HG02678 (cell line): ENCODE measurements at regions not wholly inside any gene's neighbourhood (a gene's known extent, or its start where the extent isn't known, plus 50 kb on each side); places are given as distances from the start of the nearest gene placed in this dataset.

ENCODE experiments used
- ATAC-seq: cut with Tn5 transposase; IDR thresholded peaks from one replicate; pipeline ENCODE4 v1.9.1; 2021; ENCODE audit warnings: mild to moderate bottlenecking, moderate library complexity; ENCODE audit not compliant: unreplicated experiment

GRCh38 chr13:39159393-39159792 is 121.1 kb downstream of the NHLRC3 start:
- no peak for ATAC-seq

DNA sequence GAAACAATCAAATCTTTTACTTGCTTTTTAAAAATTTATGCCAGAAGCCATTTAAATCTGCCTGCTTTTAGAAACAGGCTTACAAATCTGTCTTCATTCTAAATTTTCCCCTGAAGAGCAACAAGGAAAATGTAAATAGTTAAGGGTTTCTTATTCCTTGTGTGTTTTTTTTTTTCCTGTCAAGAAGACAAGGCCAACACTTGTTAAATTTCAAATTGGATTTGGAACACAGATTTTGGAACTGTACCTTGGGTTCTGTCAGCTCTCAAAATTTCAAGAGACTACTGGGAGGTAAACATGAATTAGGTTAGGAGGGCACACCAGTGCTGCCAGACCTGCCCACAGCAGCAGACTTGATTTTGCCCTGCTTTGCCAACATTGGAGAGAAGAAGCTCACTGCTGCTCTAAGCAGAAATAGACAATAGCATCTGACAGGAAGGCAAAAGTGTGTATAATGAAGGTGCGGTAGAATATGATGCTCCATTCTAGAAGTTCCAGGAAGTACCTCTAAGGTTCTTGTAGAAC is 121.7 kb downstream of the NHLRC3 start:
- ATAC-seq: no peak

DNA sequence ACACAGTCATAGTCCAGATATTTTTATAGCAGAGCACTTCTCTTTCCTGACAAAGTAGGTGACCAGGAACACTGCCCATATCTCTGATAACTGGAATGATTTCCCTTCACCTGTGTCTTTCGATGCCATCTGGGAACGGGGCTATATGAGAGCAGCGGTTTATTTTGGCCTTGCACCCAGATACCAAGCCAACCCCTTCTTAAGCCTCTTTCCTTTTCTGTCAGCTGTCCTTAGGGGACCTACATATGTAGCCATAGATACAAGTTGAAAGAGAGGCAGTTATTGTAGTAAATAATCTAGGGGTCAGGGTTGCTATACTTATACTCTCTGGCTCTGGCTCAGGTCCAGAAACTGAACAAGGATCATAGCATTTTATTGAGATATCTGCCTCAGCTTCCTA is 128.8 kb downstream of the NHLRC3 start:
- no peak for ATAC-seq

GRCh38 chr13:39170711-39171110 is 132.5 kb downstream of the NHLRC3 start:
- ATAC-seq: no peak

DNA sequence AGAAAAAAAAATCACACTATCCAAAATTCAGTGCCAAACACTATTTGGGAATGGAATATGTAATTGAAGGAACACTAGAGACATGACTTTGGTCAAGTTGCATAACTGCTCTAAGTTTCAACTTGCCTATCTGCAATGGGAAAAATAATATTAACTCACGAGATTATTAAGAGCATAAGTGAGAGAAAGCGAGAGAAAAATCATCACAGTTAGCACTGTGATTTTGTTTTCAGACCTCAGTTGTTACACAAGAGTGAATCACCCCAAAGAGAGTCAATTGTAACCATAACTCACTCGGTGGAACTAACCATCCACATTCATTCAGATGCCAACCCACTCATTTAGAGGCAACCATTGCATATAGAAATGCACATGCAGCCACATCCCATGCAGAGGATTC is 147.1 kb downstream of the NHLRC3 start:
- ATAC-seq: no peak

DNA sequence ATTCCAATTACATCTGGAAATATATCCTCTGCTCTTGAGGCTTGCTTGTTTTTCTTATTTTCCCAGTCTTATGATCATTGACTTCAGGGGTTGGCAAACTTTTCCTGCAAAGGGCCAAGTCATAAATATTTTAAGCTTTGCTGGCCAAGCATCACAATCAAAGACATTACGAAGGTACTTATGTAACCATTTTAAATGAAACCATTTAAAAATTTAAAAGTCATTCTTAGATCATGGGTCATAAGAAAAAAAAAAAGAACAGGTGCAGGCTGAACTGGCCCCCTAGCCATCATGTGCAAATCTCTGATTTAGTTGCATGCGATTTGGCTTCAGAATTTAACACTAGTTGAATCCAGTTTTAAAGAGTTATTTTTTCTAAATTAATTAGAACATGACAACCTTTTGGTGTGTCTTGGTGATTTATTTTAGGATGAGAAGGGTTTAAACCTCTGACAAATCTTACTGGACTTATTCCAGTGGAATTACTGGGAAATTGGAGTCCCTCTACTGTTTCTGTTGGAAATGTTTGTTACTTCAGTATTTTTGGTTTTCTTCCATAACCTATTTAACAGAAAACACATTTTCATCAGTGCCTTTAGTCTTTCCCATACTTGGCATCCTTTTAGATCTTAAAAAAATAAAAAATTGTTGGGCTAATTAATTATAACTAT is 148.1 kb downstream of the NHLRC3 start:
- no peak for ATAC-seq

- ATAC-seq: no peak
Measured at GRCh38 chr13:39189778-39190177, 151.5 kb downstream of the NHLRC3 start.

DNA sequence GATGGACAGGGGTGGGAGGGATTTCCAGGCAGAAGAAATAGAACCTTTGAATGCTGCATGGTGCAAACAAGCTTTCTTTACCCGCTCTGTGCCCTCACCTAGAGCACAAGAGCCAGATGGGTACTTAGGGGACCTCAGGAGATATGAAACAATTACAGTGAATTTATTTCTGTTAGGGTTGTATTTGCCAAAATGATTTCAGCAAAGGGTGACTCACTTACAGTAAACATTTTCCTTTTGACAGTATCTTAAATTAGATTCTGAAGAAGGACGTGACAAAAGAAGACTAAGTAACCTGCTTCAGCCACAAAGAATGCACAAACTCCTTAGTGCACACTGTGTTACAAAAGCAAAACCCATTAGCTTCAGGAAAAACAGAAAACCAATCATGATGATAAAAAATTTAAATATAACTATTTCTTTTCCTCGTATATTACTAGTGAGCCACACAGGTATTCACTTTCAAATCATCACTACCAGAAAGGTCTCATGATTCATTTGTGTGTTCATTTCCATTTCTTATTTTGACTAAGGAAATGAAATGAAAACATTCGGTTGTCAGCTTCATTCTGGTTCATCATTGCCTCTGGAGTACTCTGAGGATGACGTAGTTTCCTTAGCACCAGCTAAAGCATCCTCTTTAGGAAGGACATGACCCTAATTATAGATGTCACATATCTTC is 158.8 kb downstream of the NHLRC3 start:
- no peak for ATAC-seq

- ATAC-seq: no peak
Measured at GRCh38 chr13:39197647-39198007, 159.4 kb downstream of the NHLRC3 start.

DNA sequence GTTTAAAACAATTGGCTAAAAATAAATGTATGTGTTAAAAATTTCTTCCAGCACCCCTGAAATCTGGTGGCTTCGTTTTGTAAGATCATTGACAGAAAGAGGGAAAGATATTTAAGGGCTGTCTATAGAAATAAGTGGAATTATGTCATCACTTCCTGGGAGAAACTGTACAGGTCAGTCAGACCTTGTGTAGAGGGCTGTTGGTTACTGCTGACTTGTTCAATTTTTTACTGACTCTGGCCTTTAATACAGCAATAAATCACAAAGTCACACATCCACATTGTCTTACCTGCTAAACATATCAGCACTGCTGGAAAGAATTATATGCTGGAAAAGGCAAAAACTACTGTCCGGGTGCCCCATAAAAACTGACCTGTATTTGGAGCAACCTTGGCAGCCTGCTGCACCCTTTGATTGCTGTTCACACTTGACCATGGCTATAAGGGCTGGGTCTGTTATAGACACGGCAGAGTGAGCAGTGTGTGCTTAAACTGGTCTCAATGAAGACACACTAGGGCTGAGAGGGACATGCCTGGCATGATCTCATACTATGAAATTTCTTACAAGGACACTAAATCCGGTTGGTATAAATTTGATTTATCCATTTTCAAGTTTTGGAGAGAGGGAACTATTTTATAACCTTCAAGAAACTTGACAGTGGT is 162.1 kb downstream of the NHLRC3 start:
- ATAC-seq: no peak

- no peak for ATAC-seq
Measured at GRCh38 chr13:39201180-39201579, 162.9 kb downstream of the NHLRC3 start.

DNA sequence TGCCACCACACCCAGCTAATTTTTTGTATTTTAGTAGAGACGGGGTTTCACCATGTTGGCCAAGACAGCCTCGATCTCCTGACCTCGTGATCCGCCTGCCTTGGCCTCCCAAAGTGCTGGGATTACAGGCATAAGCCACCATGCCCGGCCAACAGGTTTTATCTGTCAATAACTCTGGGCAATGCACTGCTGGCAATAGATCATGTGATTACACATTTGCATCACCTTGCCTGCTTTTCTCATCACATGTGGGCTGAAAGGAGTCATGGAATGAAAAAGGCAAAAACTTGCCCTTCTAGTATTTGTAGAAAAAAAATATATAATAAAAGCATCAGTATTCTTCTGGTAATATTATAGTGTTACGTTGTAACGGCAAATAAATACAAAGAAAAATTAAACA is 164.5 kb downstream of the NHLRC3 start:
- ATAC-seq: no peak

DNA sequence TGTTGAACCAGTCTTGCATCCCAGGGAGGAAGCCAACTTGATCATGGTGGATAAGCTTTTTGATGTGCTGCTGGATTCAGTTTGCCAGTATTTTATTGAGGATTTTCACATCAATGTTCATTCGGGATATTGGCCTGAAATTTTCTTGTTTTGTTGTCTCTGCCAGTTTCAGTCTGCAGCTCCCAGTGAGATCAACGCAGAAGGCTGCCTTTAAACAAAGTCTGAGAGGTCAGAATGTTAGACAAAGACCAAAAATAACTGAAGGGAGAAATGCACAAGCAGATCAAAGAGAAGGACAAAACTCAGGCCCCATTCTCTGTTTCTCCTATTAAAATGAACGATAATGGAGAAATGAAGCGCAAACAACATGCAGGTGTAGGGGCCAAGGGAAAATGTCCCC is 170.4 kb downstream of the NHLRC3 start:
- ATAC-seq: no peak

DNA sequence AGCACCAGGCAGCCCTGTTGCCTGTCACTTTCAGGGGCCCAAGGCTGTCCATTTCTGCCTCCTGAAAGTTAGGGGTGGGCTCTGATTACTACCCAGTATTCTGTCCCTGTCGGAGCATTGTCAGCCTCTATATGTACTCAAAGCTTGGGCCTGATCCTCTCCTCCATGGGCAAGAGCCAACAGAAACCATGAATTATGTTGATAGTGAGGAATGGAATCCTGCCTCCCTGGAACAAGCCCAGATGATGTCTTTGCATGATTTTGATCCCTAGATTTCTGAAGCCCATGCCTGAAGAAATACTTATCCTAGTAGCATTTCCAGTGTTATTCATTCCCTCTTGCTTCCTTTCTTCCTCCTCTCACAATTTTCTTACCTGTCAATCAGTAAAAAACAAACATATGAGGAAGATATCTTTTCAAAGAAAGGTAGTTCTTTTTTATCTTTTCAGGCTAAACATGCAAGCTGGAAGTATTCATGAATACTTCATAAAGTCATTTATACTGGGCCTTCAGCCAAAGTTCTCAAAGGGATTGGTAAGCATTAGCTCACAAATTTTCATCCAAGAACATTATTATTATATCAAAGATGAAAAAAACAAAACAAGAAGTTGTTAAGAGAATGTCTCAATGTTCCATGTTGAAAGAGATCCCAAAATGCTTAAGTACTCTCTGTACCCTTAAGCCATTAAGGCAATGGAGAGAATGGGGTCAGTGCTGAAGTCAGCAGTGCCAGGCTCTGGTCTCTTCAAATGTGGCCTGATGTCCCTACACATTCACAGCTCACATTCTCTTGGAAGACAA is 171.7 kb downstream of the NHLRC3 start:
- no peak for ATAC-seq

DNA sequence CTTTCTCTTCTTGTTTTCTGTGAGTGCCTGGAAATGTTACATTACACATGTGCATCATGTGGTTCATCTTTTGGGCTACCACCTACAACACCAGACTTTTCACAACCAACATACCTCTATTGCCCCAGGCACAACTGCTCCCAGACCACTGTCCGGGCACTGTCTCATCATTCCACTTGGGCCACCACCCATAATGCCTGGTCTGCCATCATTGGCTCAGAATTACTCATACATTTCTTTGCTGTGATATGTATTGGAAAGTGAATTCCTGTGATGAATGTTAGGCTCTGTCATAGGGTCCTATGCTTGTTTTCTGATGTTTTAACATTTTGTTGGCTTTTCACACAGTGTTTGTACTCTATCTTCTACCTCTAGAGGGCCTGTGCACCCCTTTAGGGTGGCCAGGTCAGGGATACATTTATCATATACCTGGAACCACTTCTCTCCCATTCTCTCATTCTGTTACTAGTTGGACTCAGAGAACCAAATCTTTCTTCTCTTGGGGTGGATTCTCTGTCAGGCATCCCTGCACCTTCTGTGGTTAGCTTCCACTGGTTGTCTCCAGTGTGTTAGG is 172.8 kb downstream of the NHLRC3 start:
- ATAC-seq: no peak

GRCh38 chr13:39215971-39216370 is 177.7 kb downstream of the NHLRC3 start:
- ATAC-seq: no peak

DNA sequence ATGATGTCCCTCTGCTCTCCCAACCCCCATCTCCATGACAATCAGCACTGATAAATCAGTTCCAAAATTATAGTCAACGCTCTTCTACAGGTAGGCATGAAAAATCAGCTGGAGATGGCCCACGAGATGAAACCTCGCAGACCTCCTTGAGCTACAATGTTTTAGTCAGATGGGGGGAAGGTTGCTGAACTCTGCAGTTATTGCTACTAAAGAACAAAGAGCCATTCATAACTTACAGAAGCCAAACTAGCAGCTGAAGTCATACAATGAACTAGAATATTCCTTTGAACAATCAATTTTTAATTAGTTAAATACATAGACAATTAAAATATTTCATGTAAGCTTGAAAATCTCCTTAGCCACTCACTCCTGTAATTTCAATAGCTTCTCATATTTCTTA is 179.2 kb downstream of the NHLRC3 start:
- ATAC-seq: no peak

DNA sequence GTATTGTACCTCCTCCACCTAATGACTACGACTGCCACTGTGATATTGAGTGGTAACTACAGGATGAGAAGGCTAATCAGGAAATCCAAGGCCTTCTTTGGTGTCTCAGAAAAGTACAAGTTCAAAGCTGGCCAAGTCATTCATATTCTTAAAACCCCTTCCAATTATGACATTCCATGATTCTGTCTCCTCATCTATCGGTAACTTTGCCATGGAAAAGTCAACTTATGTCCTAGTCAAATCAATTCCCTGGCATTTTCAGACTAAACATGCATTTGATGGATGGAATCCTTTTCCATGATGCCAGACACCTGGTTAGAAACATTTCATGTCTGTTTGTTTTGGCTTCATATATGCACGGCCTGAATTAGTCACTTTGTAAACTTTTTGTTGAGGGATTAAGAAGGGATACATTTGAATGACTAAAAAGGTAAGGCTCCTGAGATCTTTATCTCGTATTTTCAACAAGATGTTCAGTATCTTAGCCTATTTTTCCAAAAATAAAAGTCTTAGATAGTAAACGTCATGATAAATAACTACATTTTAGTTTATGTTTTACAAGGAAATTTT is 186.5 kb downstream of the NHLRC3 start:
- no peak for ATAC-seq

DNA sequence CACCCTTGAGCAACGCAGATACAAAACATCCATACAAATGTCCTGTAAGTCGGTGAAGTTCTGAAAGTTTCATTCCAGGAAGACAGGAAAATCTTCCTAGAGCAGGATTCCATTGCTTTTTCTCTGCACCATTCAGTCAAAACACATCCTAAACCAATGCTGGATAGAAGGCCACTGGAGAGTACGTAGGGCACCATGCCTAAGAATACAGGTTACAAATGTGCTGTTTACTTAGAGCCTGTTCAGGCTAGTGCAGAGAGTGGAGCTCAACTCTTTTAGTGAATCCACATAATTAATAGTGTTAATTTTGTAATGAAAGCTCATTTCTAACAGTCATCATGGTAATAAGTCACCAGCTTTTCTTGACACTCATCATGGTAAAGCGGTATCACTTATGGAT is 187.6 kb downstream of the NHLRC3 start:
- no peak for ATAC-seq

DNA sequence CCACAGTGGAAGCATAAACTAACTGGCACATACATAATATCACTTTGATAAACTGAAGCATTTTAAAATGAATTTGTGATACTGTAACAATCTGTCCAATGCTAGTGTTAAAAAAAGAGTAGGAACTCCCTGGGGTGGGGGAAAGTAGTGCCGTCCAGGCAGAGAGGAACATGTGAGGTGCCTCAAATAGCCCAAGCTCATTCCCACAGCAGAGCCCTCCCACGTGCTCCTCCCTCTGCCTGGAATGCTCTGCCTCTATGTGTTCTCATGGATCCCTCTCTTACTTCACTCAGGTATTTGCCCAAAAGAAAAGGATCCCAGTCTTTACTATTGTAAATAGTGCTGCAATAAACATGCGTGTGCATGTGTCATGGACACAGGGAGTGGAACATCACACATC is 188.1 kb downstream of the NHLRC3 start:
- no peak for ATAC-seq
